H1 (cell line): ENCODE measurements at regions not wholly inside any gene's neighbourhood (a gene's known extent, or its start where the extent isn't known, plus 50 kb on each side); places are given as distances from the start of the nearest gene placed in this dataset.

Experiments used
- CTCF ChIA-PET: fragments of 300-600 bp; sonication (Branson Sonifier 250); formaldehyde crosslinking; loops from one replicate; lab custom pipeline; 2021; ENCODE audit not compliant: partially characterized antibody; lab: Charles Lee
- POLR2A ChIA-PET: fragments of 300-600 bp; sonication (Branson Sonifier 250); formaldehyde crosslinking; loops from one replicate; lab custom pipeline; 2021; ENCODE audit warnings: inconsistent platforms; ENCODE audit not compliant: partially characterized antibody; lab: Charles Lee
- DNase-seq, 2 experiments: peaks; one replicate each; pipeline versions ENCODE4 v3.0.0 to v3.0.0-alpha.2; 2010 to 2022; ENCODE audit warnings: low spot score in 2 of 2, low read depth in 1 of 2, mixed read lengths in 1 of 2
- FAIRE-seq: peaks from 2 replicates; lab custom pipeline; 2011; peaks lifted over from hg19 to GRCh38; lab: Jason Lieb, UNC
- H2AFZ ChIP-seq: 2 replicates; pipeline ENCODE4 v1.8.1; 2012; ENCODE audit warnings: low read length, inconsistent platforms
- H2AK5ac ChIP-seq: 2 replicates; pipeline ENCODE4 v1.6.1; 2013; ENCODE audit warnings: low read depth, low read length
- H2BK120ac ChIP-seq: replicated peaks from 2 replicates; pipeline ENCODE3; 2013; ENCODE audit warnings: low read depth, low read length, inconsistent platforms
- H2BK12ac ChIP-seq: 2 replicates; pipeline ENCODE4 v1.6.1; 2013; ENCODE audit warnings: low read depth, low read length
- H2BK15ac ChIP-seq: 2 replicates; pipeline ENCODE4 v1.6.1; 2013; ENCODE audit warnings: low read length
- H2BK20ac ChIP-seq: 2 replicates; pipeline ENCODE4 v1.6.1; 2013; ENCODE audit warnings: low read length
- H2BK5ac ChIP-seq: 2 replicates; pipeline ENCODE4 v1.6.1; 2013; ENCODE audit warnings: low read depth, low read length
- H3K14ac ChIP-seq: 2 replicates; pipeline ENCODE4 v1.6.1; 2013; ENCODE audit warnings: inconsistent platforms; ENCODE audit not compliant: insufficient read length
- H3K18ac ChIP-seq: 2 replicates; pipeline ENCODE4 v1.6.1; 2013; ENCODE audit warnings: low read length; ENCODE audit errors: extremely low read depth
- H3K23ac ChIP-seq: 2 replicates; pipeline ENCODE4 v1.6.1; 2013; ENCODE audit warnings: inconsistent platforms; ENCODE audit not compliant: insufficient read length
- H3K23me2 ChIP-seq: 2 replicates; pipeline ENCODE4 v1.6.1; 2013; ENCODE audit warnings: low read depth, low read length
- H3K27ac ChIP-seq: 2 replicates; pipeline ENCODE4 v1.6.1; 2011; ENCODE audit warnings: low read depth, low read length, inconsistent platforms
- H3K27me3 ChIP-seq, 4 experiments: replicated peaks in 1 of 4; 1 replicate in 1 of 4; 2 replicates in 3 of 4; pipeline versions ENCODE4 v1.6.1 to v1.8.1; 2011 to 2013; ENCODE audit warnings: low read length in 3 of 4, mild to moderate bottlenecking in 3 of 4, inconsistent platforms in 2 of 4, mixed read lengths in 2 of 4, moderate library complexity in 1 of 4; ENCODE audit not compliant: control insufficient read depth in 3 of 4, insufficient read depth in 3 of 4; ENCODE audit errors: extremely low read depth in 1 of 4
- H3K36me3 ChIP-seq, 4 experiments: 2 replicates each; pipeline versions ENCODE4 v1.6.1 to v1.8.1; 2011 to 2013; ENCODE audit warnings: mild to moderate bottlenecking in 4 of 4, low read length in 3 of 4, moderate library complexity in 2 of 4, control low read depth in 1 of 4, inconsistent platforms in 1 of 4; ENCODE audit not compliant: insufficient read depth in 4 of 4, control insufficient read depth in 2 of 4
- H3K4ac ChIP-seq: replicated peaks from 2 replicates; pipeline ENCODE3; 2013; ENCODE audit warnings: low read length, low read depth, mixed read lengths, inconsistent platforms; ENCODE audit not compliant: insufficient read length
- H3K4me1 ChIP-seq, 4 experiments: replicated peaks in 1 of 4; 1 replicate in 1 of 4; 2 replicates in 3 of 4; pipeline versions ENCODE4 v1.6.1 to v1.8.1; 2011 to 2013; ENCODE audit warnings: low read length in 3 of 4, inconsistent platforms in 2 of 4, mixed read lengths in 1 of 4; ENCODE audit not compliant: insufficient read depth in 4 of 4, control insufficient read depth in 3 of 4
- H3K4me2 ChIP-seq, 2 experiments: 2 replicates each; pipeline versions ENCODE4 v1.6.1 to v1.8.1; 2011 to 2013; ENCODE audit warnings: low read depth in 2 of 2, low read length in 2 of 2, control low read depth in 1 of 2, inconsistent platforms in 1 of 2, mild to moderate bottlenecking in 1 of 2; ENCODE audit not compliant: insufficient read depth in 1 of 2
- H3K4me3 ChIP-seq, 4 experiments: fragments of 200-600, 300-600 bp in 1 of 4; sonication (generic), shearing (Covaris generic), sonication (Bioruptor Twin) in 1 of 4; 2 replicates each; pipeline versions ENCODE4 v1.5.1 to v1.8.1; 2011 to 2016; ENCODE audit warnings: low read length in 4 of 4, low read depth in 3 of 4, control low read depth in 2 of 4, inconsistent platforms in 2 of 4, mild to moderate bottlenecking in 2 of 4, mixed read lengths in 1 of 4, moderate library complexity in 1 of 4; ENCODE audit not compliant: insufficient read depth in 2 of 4; ENCODE audit errors: extremely low read depth in 1 of 4
- H3K56ac ChIP-seq: replicated peaks from 2 replicates; pipeline ENCODE3; 2013; ENCODE audit warnings: low read depth, mild to moderate bottlenecking, mixed read lengths, low read length, inconsistent platforms; ENCODE audit not compliant: insufficient read length
- H3K79me1 ChIP-seq: 2 replicates; pipeline ENCODE4 v1.6.1; 2013; ENCODE audit warnings: low read depth, low read length, control low read depth
- H3K79me2 ChIP-seq, 2 experiments: 2 replicates each; pipeline versions ENCODE4 v1.6.1 to v1.8.1; 2012 to 2013; ENCODE audit warnings: low read length in 2 of 2, mild to moderate bottlenecking in 2 of 2, inconsistent platforms in 1 of 2; ENCODE audit not compliant: insufficient read depth in 2 of 2, control insufficient read depth in 1 of 2
- H3K9ac ChIP-seq, 4 experiments: replicated peaks in 1 of 4; 1 replicate in 1 of 4; 2 replicates in 3 of 4; pipeline versions ENCODE4 v1.6.1 to v1.8.1; 2011 to 2013; ENCODE audit warnings: low read depth in 3 of 4, low read length in 3 of 4, control low read depth in 2 of 4, mild to moderate bottlenecking in 2 of 4, moderate library complexity in 2 of 4, inconsistent platforms in 1 of 4; ENCODE audit errors: extremely low read depth in 1 of 4
- H3K9me3 ChIP-seq, 2 experiments: 2 replicates each; pipeline versions ENCODE4 v1.6.1 to v1.8.1; 2012 to 2013; ENCODE audit warnings: mild to moderate bottlenecking in 2 of 2, moderate library complexity in 2 of 2, control low read depth in 1 of 2, inconsistent platforms in 1 of 2, low read depth in 1 of 2, low read length in 1 of 2, mixed read lengths in 1 of 2; ENCODE audit not compliant: insufficient read depth in 2 of 2
- H4K20me1 ChIP-seq, 2 experiments: replicated peaks in 1 of 2; 2 replicates each; pipeline versions ENCODE3 to v1.8.1; 2011 to 2013; ENCODE audit warnings: inconsistent platforms in 2 of 2, low read length in 2 of 2, mild to moderate bottlenecking in 1 of 2; ENCODE audit not compliant: insufficient read depth in 2 of 2, control insufficient read depth in 1 of 2
- H4K5ac ChIP-seq: 2 replicates; pipeline ENCODE4 v1.6.1; 2013; ENCODE audit warnings: low read length, low read depth, mixed read lengths, inconsistent platforms; ENCODE audit not compliant: insufficient read length
- H4K8ac ChIP-seq: 2 replicates; pipeline ENCODE4 v1.8.0; 2013; ENCODE audit warnings: mild to moderate bottlenecking, moderate library complexity, low read length, inconsistent platforms; ENCODE audit not compliant: insufficient read depth; ENCODE audit errors: extremely low read depth
- H4K91ac ChIP-seq: replicated peaks from 2 replicates; pipeline ENCODE3; 2013; ENCODE audit warnings: low read length, mixed read lengths, inconsistent platforms; ENCODE audit not compliant: insufficient read length
- EGR1 ChIP-seq: IDR thresholded peaks from 2 replicates; pipeline ENCODE4 v1.6.1; 2011; ENCODE audit warnings: low read depth, low read length, borderline replicate concordance
- TAF7 ChIP-seq: optimal IDR thresholded peaks from 2 replicates; pipeline ENCODE3; 2011; ENCODE audit warnings: low read depth, mild to moderate bottlenecking, inconsistent platforms, low read length, moderate library complexity, borderline replicate concordance
- WGBS, 2 experiments: shearing (Covaris generic) in 1 of 2; methylation state at CpG; one replicate each; pipeline versions ENCODE4 v1.1.6 to v1.1.7; 2013 to 2015; ENCODE audit warnings: low lambda C conversion rate in 2 of 2, mixed read lengths in 2 of 2, inconsistent platforms in 1 of 2, low coverage in 1 of 2, missing lambda C conversion rate in 1 of 2; ENCODE audit not compliant: insufficient replicate concordance in 2 of 2, insufficient coverage in 1 of 2, insufficient read length in 1 of 2; ENCODE audit errors: extremely low coverage in 1 of 2, missing lambda C conversion rate in 1 of 2; 5-methylcytosine and 5-hydroxymethylcytosine counted together

- no peak for FAIRE-seq
- Histone ChIP-seq H3K23me2 (no peaks in the 10 kb centered on the region), H4K8ac (no peak overlapping the region)
These were observed 993.8 kb upstream of the NCAM2 start for GRCh38 chr21:20004367-20004766.

More at GRCh38 chr21:20004367-20004766, 993.8 kb upstream of the NCAM2 start:
- H3K4me2 ChIP-seq, result no peak overlapping the region
- no peaks in the 10 kb centered on the region for H3K4me1 ChIP-seq
- H3K4me3 ChIP-seq, result no peak overlapping the region
- H3K79me2 ChIP-seq, result no peaks in the 10 kb centered on the region
- no peak overlapping the region for H3K23ac ChIP-seq
- no peaks in the 10 kb centered on the region for H3K79me1 ChIP-seq
- no peak overlapping the region for H2BK15ac ChIP-seq
- no peak overlapping the region for H2BK120ac ChIP-seq
- no peak overlapping the region for H2BK20ac ChIP-seq
- H3K14ac ChIP-seq, result no peak overlapping the region
- no peak overlapping the region for H4K5ac ChIP-seq
- CTCF ChIA-PET, result no interaction called here
- no peak for TF ChIP-seq EGR1
- no peak for TF ChIP-seq TAF7
- TF ChIP-seq, all 59 proteins: peak for 0
- WGBS, 2 experiments, result 92% methylated on average over 3 of the region's 3 CpGs; no CpG with 5 or more reads in 1 of the 2 experiments
- POLR2A ChIA-PET, result no interaction called here
- no peak for DNase-seq
- Histone ChIP-seq H3K4ac (no peak overlapping the region), H3K18ac (no peak overlapping the region), H2AK5ac (no peak overlapping the region), H3K27me3 (no peaks in the 10 kb centered on the region), H3K27ac (no peak overlapping the region), H2BK12ac (no peak overlapping the region), H4K91ac (no peak overlapping the region), H2AFZ (no peak overlapping the region), H3K36me3 (no peaks in the 10 kb centered on the region), H3K9ac (no peak overlapping the region), H3K56ac (no peak overlapping the region), H2BK5ac (no peak overlapping the region), H3K9me3 (peaks cover 2 to 5% of the 10 kb centered on the region in 2 experiments; a peak in 1 of 4 replicates), H4K20me1 (no peaks in the 10 kb centered on the region)
